HG03432 (cell line): ENCODE measurements at regions not wholly inside any gene's neighbourhood (a gene's known extent, or its start where the extent isn't known, plus 50 kb on each side); places are given as distances from the start of the nearest gene placed in this dataset.

Experiments
- ATAC-seq: cut with Tn5 transposase; IDR thresholded peaks from one replicate; pipeline ENCODE4 v1.9.1; 2021; ENCODE audit warnings: mild to moderate bottlenecking, moderate library complexity; ENCODE audit not compliant: unreplicated experiment

- no peak for ATAC-seq
These were observed 133.0 kb downstream of the KIF26A start for GRCh38 chr14:104271391-104271790.

- no peak for ATAC-seq
These were observed 136.4 kb downstream of the KIF26A start for GRCh38 chr14:104274806-104275205.

GRCh38 chr14:104277416-104278213 is 139.2 kb downstream of the KIF26A start:
- ATAC-seq, result no peak

- no peak for ATAC-seq
These were observed 139.8 kb downstream of the KIF26A start for GRCh38 chr14:104278214-104278534.

GRCh38 chr14:104280085-104280901 is 141.9 kb downstream of the KIF26A start:
- ATAC-seq, result no peak

GRCh38 chr14:104280902-104281767 is 142.7 kb downstream of the KIF26A start:
- ATAC-seq, result no peak

GRCh38 chr14:104281768-104282301 is 143.4 kb downstream of the KIF26A start:
- ATAC-seq, result no peak

- ATAC-seq, result no peak
These were observed 144.2 kb downstream of the KIF26A start for GRCh38 chr14:104282332-104283196.

GRCh38 chr14:104283197-104284106 is 145.1 kb downstream of the KIF26A start:
- no peak for ATAC-seq

GRCh38 chr14:104284107-104284592 is 145.8 kb downstream of the KIF26A start:
- ATAC-seq, result no peak

GRCh38 chr14:104284636-104285507 is 146.5 kb downstream of the KIF26A start:
- no peak for ATAC-seq

- ATAC-seq, result no peak
These were observed 147.1 kb downstream of the KIF26A start for GRCh38 chr14:104285508-104285840.

- ATAC-seq, result no peak
These were observed 147.7 kb downstream of the KIF26A start for GRCh38 chr14:104286086-104286485.

- no peak for ATAC-seq
These were observed 148.1 kb downstream of the KIF26A start for GRCh38 chr14:104286496-104286895.

GRCh38 chr14:104287301-104288009 is 149.1 kb downstream of the KIF26A start:
- ATAC-seq, result no peak

GRCh38 chr14:104288272-104288671 is 149.9 kb downstream of the KIF26A start:
- no peak for ATAC-seq

GRCh38 chr14:104289507-104289906 is 151.1 kb downstream of the KIF26A start:
- no peak for ATAC-seq
